ENCODE measurements at regions not wholly inside any gene's neighbourhood (a gene's known extent, or its start where the extent isn't known, plus 50 kb on each side); places are given as distances from the start of the nearest gene placed in this dataset.

- no peaks in the 10 kb centered on the region for H4K20me1 ChIP-seq (ENCODE audit: insufficient read depth, low read length)
- no peak overlapping the region for H2AFZ ChIP-seq (ENCODE audit: low read depth, low read length)
- no peak for TF ChIP-seq CTCF (IDR thresholded peaks at IDR 0.05; ENCODE audit: insufficient read depth, low read depth, low read length)
- TF ChIP-seq EZH2 (IDR thresholded peaks at IDR 0.05; ENCODE audit: insufficient read depth, low read length): no peak
- no peak overlapping the region for H3K4me2 ChIP-seq (ENCODE audit: low read length)
- FAIRE-seq (no peak), DNase-seq (ENCODE audit: low read depth) (peak; percentile 28)
- H3K36me3 ChIP-seq (ENCODE audit: insufficient read depth, low read length): no peaks in the 10 kb centered on the region
- H3K4me1 Mint-ChIP-seq (ENCODE audit: low read depth, unreplicated experiment): peaks cover 44% of the 10 kb centered on the region
- no peaks in the 10 kb centered on the region for H3K27me3 Mint-ChIP-seq (ENCODE audit: low read depth, unreplicated experiment)
- peak overlapping the region; percentile 96 for H3K27ac Mint-ChIP-seq (ENCODE audit: unreplicated experiment)
- H3K36me3 Mint-ChIP-seq (ENCODE audit: low read depth, unreplicated experiment): no peaks in the 10 kb centered on the region
- H3K9me3 Mint-ChIP-seq (ENCODE audit: unreplicated experiment): peaks cover 2% of the 10 kb centered on the region
- H3K9me3 ChIP-seq (ENCODE audit: insufficient read depth, low read depth, low read length): no peaks in the 10 kb centered on the region
- H3K4me3 ChIP-seq (ENCODE audit: insufficient read depth, low read depth, low read length): no peak overlapping the region
- H3K79me2 ChIP-seq (ENCODE audit: insufficient read depth, low read length): no peaks in the 10 kb centered on the region
- no peak overlapping the region for H3K4me3 Mint-ChIP-seq (ENCODE audit: unreplicated experiment)
- H3K4me1 ChIP-seq (ENCODE audit: insufficient read depth, low read length): peaks cover 18% of the 10 kb centered on the region
- H3K9ac ChIP-seq (ENCODE audit: low read length): no peak overlapping the region
- H3K27ac ChIP-seq (ENCODE audit: low read depth, low read length): no peak overlapping the region
- no peaks in the 10 kb centered on the region for H3K27me3 ChIP-seq (ENCODE audit: insufficient read depth, low read length)
These were observed 980.8 kb downstream of the TSN start for GRCh38 chr2:122736279-122736678.

GRCh38 chr2:122737429-122738077 is 982.1 kb downstream of the TSN start:
- peaks cover 2% of the 10 kb centered on the region for H3K9me3 Mint-ChIP-seq (ENCODE audit: unreplicated experiment)
- H4K20me1 ChIP-seq (ENCODE audit: insufficient read depth, low read length): no peaks in the 10 kb centered on the region
- TF ChIP-seq EZH2 (IDR thresholded peaks at IDR 0.05; ENCODE audit: insufficient read depth, low read length) (no peak), CTCF (IDR thresholded peaks at IDR 0.05; ENCODE audit: insufficient read depth, low read depth, low read length) (no peak)
- DNase-seq (ENCODE audit: low read depth): peak; percentile 6
- H3K36me3 ChIP-seq (ENCODE audit: insufficient read depth, low read length): no peaks in the 10 kb centered on the region
- H3K4me2 ChIP-seq (ENCODE audit: low read length): peak overlapping the region; percentile 4
- H3K27me3 ChIP-seq (ENCODE audit: insufficient read depth, low read length): no peaks in the 10 kb centered on the region
- no peaks in the 10 kb centered on the region for H3K79me2 ChIP-seq (ENCODE audit: insufficient read depth, low read length)
- no peak overlapping the region for H3K4me3 ChIP-seq (ENCODE audit: insufficient read depth, low read depth, low read length)
- no peak for FAIRE-seq
- H3K9ac ChIP-seq (ENCODE audit: low read length): no peak overlapping the region
- H3K27me3 Mint-ChIP-seq (ENCODE audit: low read depth, unreplicated experiment): no peaks in the 10 kb centered on the region
- H2AFZ ChIP-seq (ENCODE audit: low read depth, low read length): no peak overlapping the region
- peaks cover 18% of the 10 kb centered on the region for H3K4me1 ChIP-seq (ENCODE audit: insufficient read depth, low read length)
- H3K4me3 Mint-ChIP-seq (ENCODE audit: unreplicated experiment): no peak overlapping the region
- H3K27ac ChIP-seq (ENCODE audit: low read depth, low read length): no peak overlapping the region
- H3K9me3 ChIP-seq (ENCODE audit: insufficient read depth, low read depth, low read length): no peaks in the 10 kb centered on the region
- peaks cover 46% of the 10 kb centered on the region for H3K4me1 Mint-ChIP-seq (ENCODE audit: low read depth, unreplicated experiment)
- no peak overlapping the region for H3K27ac Mint-ChIP-seq (ENCODE audit: unreplicated experiment)
- no peaks in the 10 kb centered on the region for H3K36me3 Mint-ChIP-seq (ENCODE audit: low read depth, unreplicated experiment)
